ENCODE measurements at regions not wholly inside any gene's neighbourhood (a gene's known extent, or its start where the extent isn't known, plus 50 kb on each side); places are given as distances from the start of the nearest gene placed in this dataset.

DNA sequence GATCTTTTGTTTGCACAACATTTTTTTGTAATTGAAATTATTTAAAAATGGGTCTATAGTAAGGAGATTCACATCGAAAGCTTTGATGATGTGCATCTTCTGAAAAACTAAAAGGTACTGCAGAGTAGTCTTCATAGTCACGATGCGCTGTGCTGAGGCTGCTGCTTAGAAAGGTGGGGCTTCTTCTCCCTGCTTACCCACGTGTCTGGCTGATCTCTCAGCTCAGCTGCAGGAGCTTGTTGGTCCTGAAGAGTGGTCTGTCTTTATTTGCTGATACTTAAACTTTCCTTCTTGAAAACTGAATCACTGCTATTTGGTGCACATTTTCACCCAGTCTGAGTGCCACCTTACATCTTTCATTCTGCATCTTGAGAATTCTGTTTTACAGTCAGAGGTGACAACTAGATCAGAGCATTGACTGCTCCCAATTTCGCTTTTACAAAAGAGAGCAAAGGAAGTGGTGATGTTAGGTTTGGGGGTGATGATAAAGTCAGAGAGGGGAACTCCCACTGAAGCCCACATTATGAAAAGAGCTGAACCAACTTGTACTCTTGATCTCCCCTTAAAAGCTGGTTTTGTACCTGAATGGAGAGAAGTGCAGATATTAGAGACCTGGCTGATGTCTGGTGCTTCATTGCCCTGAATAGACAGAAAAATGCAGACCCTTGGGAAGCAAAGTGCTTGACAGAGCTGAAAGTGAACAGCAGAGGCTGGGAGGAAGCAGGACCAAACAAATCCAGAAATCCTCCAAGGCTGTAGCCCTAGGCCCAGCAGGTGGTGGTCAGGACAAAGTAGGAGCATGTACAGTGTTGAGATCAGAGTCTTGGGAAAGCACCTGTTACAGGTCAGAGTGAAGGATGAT, 984.5 kb downstream of the TSN start:
- TF ChIP-seq TAF1 (IDR thresholded peaks at IDR 0.05; ENCODE audit: borderline replicate concordance, insufficient read depth, low read length) (no peak), POLR2AphosphoS5 (IDR thresholded peaks at IDR 0.05; ENCODE audit: low read depth, low read length) (no peak)
- TF ChIP-seq, protein P1, sequence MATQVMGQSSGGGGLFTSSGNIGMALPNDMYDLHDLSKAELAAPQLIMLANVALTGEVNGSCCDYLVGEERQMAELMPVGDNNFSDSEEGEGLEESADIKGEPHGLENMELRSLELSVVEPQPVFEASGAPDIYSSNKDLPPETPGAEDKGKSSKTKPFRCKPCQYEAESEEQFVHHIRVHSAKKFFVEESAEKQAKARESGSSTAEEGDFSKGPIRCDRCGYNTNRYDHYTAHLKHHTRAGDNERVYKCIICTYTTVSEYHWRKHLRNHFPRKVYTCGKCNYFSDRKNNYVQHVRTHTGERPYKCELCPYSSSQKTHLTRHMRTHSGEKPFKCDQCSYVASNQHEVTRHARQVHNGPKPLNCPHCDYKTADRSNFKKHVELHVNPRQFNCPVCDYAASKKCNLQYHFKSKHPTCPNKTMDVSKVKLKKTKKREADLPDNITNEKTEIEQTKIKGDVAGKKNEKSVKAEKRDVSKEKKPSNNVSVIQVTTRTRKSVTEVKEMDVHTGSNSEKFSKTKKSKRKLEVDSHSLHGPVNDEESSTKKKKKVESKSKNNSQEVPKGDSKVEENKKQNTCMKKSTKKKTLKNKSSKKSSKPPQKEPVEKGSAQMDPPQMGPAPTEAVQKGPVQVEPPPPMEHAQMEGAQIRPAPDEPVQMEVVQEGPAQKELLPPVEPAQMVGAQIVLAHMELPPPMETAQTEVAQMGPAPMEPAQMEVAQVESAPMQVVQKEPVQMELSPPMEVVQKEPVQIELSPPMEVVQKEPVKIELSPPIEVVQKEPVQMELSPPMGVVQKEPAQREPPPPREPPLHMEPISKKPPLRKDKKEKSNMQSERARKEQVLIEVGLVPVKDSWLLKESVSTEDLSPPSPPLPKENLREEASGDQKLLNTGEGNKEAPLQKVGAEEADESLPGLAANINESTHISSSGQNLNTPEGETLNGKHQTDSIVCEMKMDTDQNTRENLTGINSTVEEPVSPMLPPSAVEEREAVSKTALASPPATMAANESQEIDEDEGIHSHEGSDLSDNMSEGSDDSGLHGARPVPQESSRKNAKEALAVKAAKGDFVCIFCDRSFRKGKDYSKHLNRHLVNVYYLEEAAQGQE (IDR thresholded peaks at IDR 0.05; ENCODE audit: insufficient read depth in 1 of 2, low read depth in 2 of 2, low read length in 2 of 2), result no peak

Data from PFSK-1 (cell line).